Muscle of leg (tissue), 3 donors: ENCODE measurements at regions not wholly inside any gene's neighbourhood (a gene's known extent, or its start where the extent isn't known, plus 50 kb on each side); places are given as distances from the start of the nearest gene placed in this dataset.
"Not testable (repeated sequence)": the region's sequence is repeated elsewhere in the genome, so short reads cannot be mapped to it uniquely, and the experiment has no call there.

ENCODE experiments used
- DNase-seq: peaks from one replicate; pipeline ENCODE4 v3.0.0; 2013
- H3K27ac ChIP-seq: one replicate; pipeline ENCODE4 v1.5.1; 2013; ENCODE audit warnings: mild to moderate bottlenecking, low read length, control low read depth
- H3K27me3 ChIP-seq: one replicate; pipeline ENCODE4 v1.6.1; 2013; ENCODE audit warnings: low read length; ENCODE audit not compliant: control insufficient read depth, insufficient read depth
- H3K36me3 ChIP-seq: one replicate; pipeline ENCODE4 v1.6.1; 2013; ENCODE audit warnings: low read length; ENCODE audit not compliant: control insufficient read depth, insufficient read depth
- H3K4me1 ChIP-seq: one replicate; pipeline ENCODE4 v1.6.1; 2013; ENCODE audit warnings: low read length; ENCODE audit not compliant: control insufficient read depth, insufficient read depth
- H3K4me3 ChIP-seq: one replicate; pipeline ENCODE4 v1.5.1; 2013; ENCODE audit warnings: low read length, control low read depth
- H3K9me3 ChIP-seq: replicated peaks from 2 replicates; pipeline ENCODE4 v1.6.1; 2013; ENCODE audit warnings: low read depth, low read length; ENCODE audit not compliant: control insufficient read depth
- WGBS: methylation state at CpG from one replicate; pipeline ENCODE4 v1.1.5; 2013; ENCODE audit warnings: missing lambda C conversion rate; ENCODE audit not compliant: insufficient coverage; 5-methylcytosine and 5-hydroxymethylcytosine counted together

DNA sequence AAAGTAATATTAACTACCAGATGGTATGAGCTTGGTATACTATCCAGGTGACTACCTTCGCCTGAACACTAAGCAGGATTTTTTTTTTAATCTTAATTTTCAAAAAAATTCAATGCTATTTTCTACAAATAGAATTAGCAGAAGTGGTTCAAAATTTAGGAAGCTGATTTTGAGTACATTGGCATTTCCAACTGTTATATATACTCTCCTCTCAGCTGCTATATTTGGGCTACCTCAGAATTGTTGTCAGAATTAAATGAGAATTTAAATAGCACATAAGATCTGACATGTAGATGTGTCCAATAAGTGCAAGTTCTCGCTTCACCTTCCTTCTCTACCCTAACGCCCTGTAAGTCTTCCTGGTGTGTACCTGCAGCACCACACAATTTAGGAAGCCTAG is 83.1 kb downstream of the DUSP6 start:
- H3K36me3 ChIP-seq = no peaks in the 10 kb centered on the region
- H3K27ac ChIP-seq = no peak overlapping the region
- DNase-seq = no peak
- no peaks in the 10 kb centered on the region for H3K27me3 ChIP-seq
- no peaks in the 10 kb centered on the region for H3K9me3 ChIP-seq
- H3K4me3 ChIP-seq = no peak overlapping the region
- no CpG with 5 or more reads among the region's 3 CpGs for WGBS
- no peaks in the 10 kb centered on the region for H3K4me1 ChIP-seq

GRCh38 chr12:89267404-89267803 is 84.9 kb downstream of the DUSP6 start:
- H3K27me3 ChIP-seq = no peaks in the 10 kb centered on the region
- no peaks in the 10 kb centered on the region for H3K36me3 ChIP-seq
- H3K9me3 ChIP-seq = no peaks in the 10 kb centered on the region
- H3K4me3 ChIP-seq = no peak overlapping the region
- no peaks in the 10 kb centered on the region for H3K4me1 ChIP-seq
- WGBS = no CpG with 5 or more reads among the region's 3 CpGs
- no peak for DNase-seq
- H3K27ac ChIP-seq = no peak overlapping the region

DNA sequence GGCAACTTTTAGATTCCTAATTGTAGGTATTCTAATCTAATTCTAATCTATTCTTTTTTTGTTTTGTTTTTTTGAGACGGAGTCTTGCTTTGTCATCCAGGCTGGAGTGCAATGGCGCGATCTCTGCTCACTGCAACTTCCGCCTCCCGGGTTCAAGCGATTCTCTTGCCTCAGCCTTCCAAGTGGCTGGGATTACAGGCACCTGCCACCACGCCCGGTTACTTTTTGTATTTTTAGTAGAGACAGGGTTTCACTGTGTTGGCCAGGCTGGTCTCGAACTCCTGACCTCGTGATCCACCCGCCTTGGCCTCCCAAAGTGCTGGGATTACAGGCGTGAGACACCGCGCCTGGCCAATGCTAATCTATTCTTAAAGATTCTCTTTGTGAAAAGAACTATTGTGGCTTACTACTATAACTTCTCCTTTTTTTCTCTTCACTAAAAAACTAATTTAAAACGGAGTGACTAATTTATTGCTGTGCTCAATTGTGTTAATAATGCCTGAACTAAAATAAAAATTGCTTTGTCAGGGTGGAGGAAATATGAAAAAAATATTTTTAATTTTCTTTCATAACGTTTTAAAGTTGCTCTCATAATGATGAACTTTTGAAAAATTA is 85.6 kb downstream of the DUSP6 start:
- DNase-seq, H3K27ac ChIP-seq, H3K27me3 ChIP-seq, H3K4me1 ChIP-seq, H3K4me3 ChIP-seq, H3K36me3 ChIP-seq, H3K9me3 ChIP-seq: not testable (repeated sequence)
- WGBS = 94% methylated on average over 9 of the region's 16 CpGs

DNA sequence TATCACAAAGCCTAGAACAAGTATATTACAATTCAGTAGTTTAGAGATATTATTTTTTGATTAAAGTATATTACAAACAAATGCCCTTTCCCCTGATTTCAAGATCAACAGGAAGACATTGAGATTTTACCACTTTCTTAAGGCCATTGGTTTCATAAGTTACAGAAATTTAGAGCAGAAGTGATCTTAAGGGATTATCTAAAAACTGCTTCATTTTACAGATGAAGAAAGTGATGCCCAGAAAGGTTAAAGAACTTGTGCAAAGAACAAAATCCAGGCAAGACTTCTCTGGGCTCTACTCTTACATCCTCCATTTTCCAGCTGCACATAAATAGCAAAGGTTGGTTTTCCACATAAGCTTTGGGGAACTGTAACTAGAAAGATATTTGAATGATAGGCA is 87.5 kb downstream of the DUSP6 start:
- Histone ChIP-seq H3K9me3 (no peaks in the 10 kb centered on the region), H3K4me1 (no peaks in the 10 kb centered on the region), H3K27ac (no peak overlapping the region), H3K27me3 (no peaks in the 10 kb centered on the region), H3K4me3 (no peak overlapping the region), H3K36me3 (no peaks in the 10 kb centered on the region)
- DNase-seq = no peak

- no CpG with 5 or more reads among the region's 4 CpGs for WGBS
- Histone ChIP-seq H3K27ac (no peak overlapping the region), H3K9me3 (no peaks in the 10 kb centered on the region), H3K4me1 (no peaks in the 10 kb centered on the region), H3K4me3 (no peak overlapping the region), H3K27me3 (no peaks in the 10 kb centered on the region), H3K36me3 (no peaks in the 10 kb centered on the region)
- DNase-seq = no peak
These were observed 88.4 kb downstream of the DUSP6 start for GRCh38 chr12:89263900-89264299.

- WGBS = no CpG with 5 or more reads among the region's 2 CpGs
- no peaks in the 10 kb centered on the region for H3K4me1 ChIP-seq
These were observed 89.3 kb downstream of the DUSP6 start for GRCh38 chr12:89262855-89263552.

DNA sequence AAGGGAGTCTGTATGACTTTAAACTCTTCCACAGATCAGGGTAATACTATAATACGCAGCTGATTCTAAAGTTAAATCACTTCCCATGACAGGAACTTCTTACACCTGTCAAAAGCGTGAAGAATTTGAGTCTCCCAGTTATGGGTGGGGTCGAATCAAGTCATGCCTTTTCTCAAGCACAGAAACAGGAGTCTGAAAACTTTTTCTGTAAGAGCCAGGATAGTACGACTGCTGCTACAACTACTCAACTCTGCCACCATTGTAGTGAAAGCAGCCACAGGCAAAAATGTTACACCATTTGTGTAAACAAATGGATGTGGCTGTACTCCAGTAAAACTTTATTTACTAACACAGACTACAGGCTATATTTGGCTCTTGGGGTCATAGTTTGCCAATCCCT is 90.3 kb downstream of the DUSP6 start:
- no peaks in the 10 kb centered on the region for H3K36me3 ChIP-seq
- H3K4me3 ChIP-seq = no peak overlapping the region
- WGBS = no CpG with 5 or more reads among the region's 4 CpGs
- no peak for DNase-seq
- no peaks in the 10 kb centered on the region for H3K4me1 ChIP-seq
- no peaks in the 10 kb centered on the region for H3K9me3 ChIP-seq
- no peaks in the 10 kb centered on the region for H3K27me3 ChIP-seq
- no peak overlapping the region for H3K27ac ChIP-seq

More at GRCh38 chr12:89262855-89263552, 89.3 kb downstream of the DUSP6 start:
- no peak overlapping the region for H3K4me3 ChIP-seq
- H3K27ac ChIP-seq = no peak overlapping the region
- no peaks in the 10 kb centered on the region for H3K9me3 ChIP-seq
- no peaks in the 10 kb centered on the region for H3K36me3 ChIP-seq
- no peaks in the 10 kb centered on the region for H3K27me3 ChIP-seq
- no peak for DNase-seq

GRCh38 chr12:89260841-89261637 is 91.3 kb downstream of the DUSP6 start:
- H3K9me3 ChIP-seq = no peaks in the 10 kb centered on the region
- DNase-seq = peak; percentile 58
- H3K4me1 ChIP-seq = no peaks in the 10 kb centered on the region
- H3K36me3 ChIP-seq = no peaks in the 10 kb centered on the region
- no peak overlapping the region for H3K4me3 ChIP-seq
- no peak overlapping the region for H3K27ac ChIP-seq
- H3K27me3 ChIP-seq = no peaks in the 10 kb centered on the region

DNA sequence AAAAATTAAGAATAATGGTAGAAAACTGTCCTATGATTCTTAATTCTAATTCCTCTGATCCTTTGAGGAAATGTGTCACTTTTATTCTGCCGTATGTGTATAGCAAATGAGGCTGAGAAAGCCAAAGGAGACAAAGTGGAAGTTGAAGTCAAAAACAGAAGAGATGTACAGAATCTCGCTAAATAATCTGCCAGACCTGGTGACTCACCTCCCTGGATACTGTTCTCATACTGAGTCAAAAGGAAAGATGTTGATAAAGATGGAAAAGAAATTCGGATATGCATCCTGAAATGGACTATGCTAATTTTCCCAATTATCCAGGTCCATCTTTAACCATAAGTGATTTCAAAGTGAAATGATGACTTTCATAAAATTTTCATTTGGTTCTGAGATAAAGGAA is 92.5 kb downstream of the DUSP6 start:
- no peaks in the 10 kb centered on the region for H3K36me3 ChIP-seq
- no peak overlapping the region for H3K27ac ChIP-seq
- no peaks in the 10 kb centered on the region for H3K9me3 ChIP-seq
- H3K4me1 ChIP-seq = no peaks in the 10 kb centered on the region
- no peak overlapping the region for H3K4me3 ChIP-seq
- no peaks in the 10 kb centered on the region for H3K27me3 ChIP-seq
- DNase-seq = no peak
- no CpG with 5 or more reads among the region's 3 CpGs for WGBS

GRCh38 chr12:89258240-89258969 is 93.9 kb downstream of the DUSP6 start:
- Histone ChIP-seq H3K4me1 (no peaks in the 10 kb centered on the region), H3K4me3 (no peak overlapping the region), H3K9me3 (no peaks in the 10 kb centered on the region), H3K27me3 (no peaks in the 10 kb centered on the region), H3K36me3 (no peaks in the 10 kb centered on the region), H3K27ac (no peak overlapping the region)
- WGBS = 93% methylated on average over 2 of the region's 5 CpGs
- DNase-seq = no peak
